ENCODE measurements at regions not wholly inside any gene's neighbourhood (a gene's known extent, or its start where the extent isn't known, plus 50 kb on each side); places are given as distances from the start of the nearest gene placed in this dataset.
"Not testable (repeated sequence)": the region's sequence is repeated elsewhere in the genome, so short reads cannot be mapped to it uniquely, and the experiment has no call there.

GRCh38 chr10:78660446-78661106, 408.2 kb upstream of the ZMIZ1 start:
- H3K9me3 Mint-ChIP-seq (ENCODE audit: unreplicated experiment), result no peaks in the 10 kb centered on the region
- H3K27ac Mint-ChIP-seq (ENCODE audit: unreplicated experiment), result no peak overlapping the region
- DNase-seq, result no peak
- H3K36me3 Mint-ChIP-seq (ENCODE audit: unreplicated experiment), result peaks cover 5% of the 10 kb centered on the region
- H3K27me3 Mint-ChIP-seq (ENCODE audit: unreplicated experiment), result no peaks in the 10 kb centered on the region
- H3K4me3 Mint-ChIP-seq (ENCODE audit: unreplicated experiment), result no peak overlapping the region
- H3K4me1 Mint-ChIP-seq (ENCODE audit: low read depth, unreplicated experiment), result no peaks in the 10 kb centered on the region
- no peak for TF ChIP-seq CTCF (IDR thresholded peaks at IDR 0.05; ENCODE audit: partially characterized antibody, unreplicated experiment)

- TF ChIP-seq CTCF (IDR thresholded peaks at IDR 0.05; ENCODE audit: partially characterized antibody, unreplicated experiment), result no peak
- no peak overlapping the region for H3K27ac Mint-ChIP-seq (ENCODE audit: unreplicated experiment)
- H3K27me3 Mint-ChIP-seq (ENCODE audit: unreplicated experiment), result no peaks in the 10 kb centered on the region
- peaks cover 2% of the 10 kb centered on the region for H3K9me3 Mint-ChIP-seq (ENCODE audit: unreplicated experiment)
- H3K4me3 Mint-ChIP-seq (ENCODE audit: unreplicated experiment), result no peak overlapping the region
- H3K4me1 Mint-ChIP-seq (ENCODE audit: low read depth, unreplicated experiment), result no peaks in the 10 kb centered on the region
- DNase-seq, result no peak
- peaks cover 19% of the 10 kb centered on the region for H3K36me3 Mint-ChIP-seq (ENCODE audit: unreplicated experiment)
Observed at GRCh38 chr10:78663721-78664120, 405.0 kb upstream of the ZMIZ1 start.

- DNase-seq, result no peak
- H3K27ac Mint-ChIP-seq (ENCODE audit: unreplicated experiment), result no peak overlapping the region
- TF ChIP-seq CTCF (IDR thresholded peaks at IDR 0.05; ENCODE audit: partially characterized antibody, unreplicated experiment), result peak; percentile 74
- H3K9me3 Mint-ChIP-seq (ENCODE audit: unreplicated experiment), result peaks cover 2% of the 10 kb centered on the region
- peaks cover 19% of the 10 kb centered on the region for H3K36me3 Mint-ChIP-seq (ENCODE audit: unreplicated experiment)
- no peaks in the 10 kb centered on the region for H3K4me1 Mint-ChIP-seq (ENCODE audit: low read depth, unreplicated experiment)
- no peaks in the 10 kb centered on the region for H3K27me3 Mint-ChIP-seq (ENCODE audit: unreplicated experiment)
- H3K4me3 Mint-ChIP-seq (ENCODE audit: unreplicated experiment), result no peak overlapping the region
Observed at GRCh38 chr10:78664929-78665553, 403.7 kb upstream of the ZMIZ1 start.

- DNase-seq, result no peak
- no peak for TF ChIP-seq CTCF (IDR thresholded peaks at IDR 0.05; ENCODE audit: partially characterized antibody, unreplicated experiment)
- no peak overlapping the region for H3K4me3 Mint-ChIP-seq (ENCODE audit: unreplicated experiment)
- H3K27ac Mint-ChIP-seq (ENCODE audit: unreplicated experiment), result no peak overlapping the region
- H3K9me3 Mint-ChIP-seq (ENCODE audit: unreplicated experiment), result peaks cover 3% of the 10 kb centered on the region
- no peaks in the 10 kb centered on the region for H3K36me3 Mint-ChIP-seq (ENCODE audit: unreplicated experiment)
- H3K4me1 Mint-ChIP-seq (ENCODE audit: low read depth, unreplicated experiment), result no peaks in the 10 kb centered on the region
- no peaks in the 10 kb centered on the region for H3K27me3 Mint-ChIP-seq (ENCODE audit: unreplicated experiment)
Observed at GRCh38 chr10:78672918-78673317, 395.8 kb upstream of the ZMIZ1 start.

GRCh38 chr10:78681141-78681540, 387.6 kb upstream of the ZMIZ1 start:
- H3K4me3 Mint-ChIP-seq (ENCODE audit: unreplicated experiment); DNase-seq; H3K36me3 Mint-ChIP-seq (ENCODE audit: unreplicated experiment); H3K9me3 Mint-ChIP-seq (ENCODE audit: unreplicated experiment); H3K27me3 Mint-ChIP-seq (ENCODE audit: unreplicated experiment); H3K27ac Mint-ChIP-seq (ENCODE audit: unreplicated experiment); H3K4me1 Mint-ChIP-seq (ENCODE audit: low read depth, unreplicated experiment): not testable (repeated sequence)

- H3K4me1 Mint-ChIP-seq (ENCODE audit: low read depth, unreplicated experiment); H3K27ac Mint-ChIP-seq (ENCODE audit: unreplicated experiment); H3K4me3 Mint-ChIP-seq (ENCODE audit: unreplicated experiment); DNase-seq; H3K9me3 Mint-ChIP-seq (ENCODE audit: unreplicated experiment); H3K36me3 Mint-ChIP-seq (ENCODE audit: unreplicated experiment); H3K27me3 Mint-ChIP-seq (ENCODE audit: unreplicated experiment): not testable (repeated sequence)
Observed at GRCh38 chr10:78681986-78682385, 386.8 kb upstream of the ZMIZ1 start.
